ENCODE measurements at regions not wholly inside any gene's neighbourhood (a gene's known extent, or its start where the extent isn't known, plus 50 kb on each side); places are given as distances from the start of the nearest gene placed in this dataset.

DNA sequence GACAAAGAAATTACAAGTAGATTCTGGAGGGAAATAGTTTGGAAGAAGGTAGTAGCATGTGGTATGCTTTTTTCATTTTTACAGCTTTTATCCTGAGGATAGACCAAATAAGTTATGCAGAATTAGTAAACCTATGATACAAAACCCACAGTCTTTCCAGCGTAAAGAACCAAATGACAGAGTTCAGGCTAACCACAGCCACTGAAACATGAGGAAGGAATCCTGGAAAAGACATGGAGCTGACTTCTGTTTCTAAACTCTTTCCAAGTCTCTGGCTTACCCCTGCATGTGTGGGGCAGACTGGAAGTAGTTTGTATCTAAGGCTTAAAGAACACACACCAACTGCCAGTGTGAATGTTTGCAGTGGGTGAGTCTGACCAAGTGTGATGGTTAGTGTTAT lies 258.4 kb upstream of the TENM4 start:
- Histone ChIP-seq H3K27ac (ENCODE audit: low read length) (no peak overlapping the region), H3K9me3 (ENCODE audit: control insufficient read depth, insufficient read depth, low read depth, low read length) (no peaks in the 10 kb centered on the region), H3K36me3 (ENCODE audit: control insufficient read depth, insufficient read depth, low read length) (no peaks in the 10 kb centered on the region), H3K4me3 (ENCODE audit: low read depth in 2 of 2, low read length in 2 of 2) (no peak overlapping the region), H3K27me3 (ENCODE audit: control insufficient read depth, insufficient read depth, low read length) (no peaks in the 10 kb centered on the region), H3K4me1 (ENCODE audit: control insufficient read depth, insufficient read depth, low read length) (no peaks in the 10 kb centered on the region)
- CTCF ChIA-PET: no interaction called here
- POLR2A ChIA-PET: no interaction called here
- no peak for ATAC-seq
- DNase-seq (ENCODE audit: low read depth, low spot score): no peak
- in situ Hi-C loops (cut with HindIII; ENCODE audit: low pct_unique_long_range_greater_than_20kb, low sequenced_read_pairs): no loop called here
- BruUV-seq (replicated peaks): no TSS peak
- TF ChIP-seq, protein P1, sequence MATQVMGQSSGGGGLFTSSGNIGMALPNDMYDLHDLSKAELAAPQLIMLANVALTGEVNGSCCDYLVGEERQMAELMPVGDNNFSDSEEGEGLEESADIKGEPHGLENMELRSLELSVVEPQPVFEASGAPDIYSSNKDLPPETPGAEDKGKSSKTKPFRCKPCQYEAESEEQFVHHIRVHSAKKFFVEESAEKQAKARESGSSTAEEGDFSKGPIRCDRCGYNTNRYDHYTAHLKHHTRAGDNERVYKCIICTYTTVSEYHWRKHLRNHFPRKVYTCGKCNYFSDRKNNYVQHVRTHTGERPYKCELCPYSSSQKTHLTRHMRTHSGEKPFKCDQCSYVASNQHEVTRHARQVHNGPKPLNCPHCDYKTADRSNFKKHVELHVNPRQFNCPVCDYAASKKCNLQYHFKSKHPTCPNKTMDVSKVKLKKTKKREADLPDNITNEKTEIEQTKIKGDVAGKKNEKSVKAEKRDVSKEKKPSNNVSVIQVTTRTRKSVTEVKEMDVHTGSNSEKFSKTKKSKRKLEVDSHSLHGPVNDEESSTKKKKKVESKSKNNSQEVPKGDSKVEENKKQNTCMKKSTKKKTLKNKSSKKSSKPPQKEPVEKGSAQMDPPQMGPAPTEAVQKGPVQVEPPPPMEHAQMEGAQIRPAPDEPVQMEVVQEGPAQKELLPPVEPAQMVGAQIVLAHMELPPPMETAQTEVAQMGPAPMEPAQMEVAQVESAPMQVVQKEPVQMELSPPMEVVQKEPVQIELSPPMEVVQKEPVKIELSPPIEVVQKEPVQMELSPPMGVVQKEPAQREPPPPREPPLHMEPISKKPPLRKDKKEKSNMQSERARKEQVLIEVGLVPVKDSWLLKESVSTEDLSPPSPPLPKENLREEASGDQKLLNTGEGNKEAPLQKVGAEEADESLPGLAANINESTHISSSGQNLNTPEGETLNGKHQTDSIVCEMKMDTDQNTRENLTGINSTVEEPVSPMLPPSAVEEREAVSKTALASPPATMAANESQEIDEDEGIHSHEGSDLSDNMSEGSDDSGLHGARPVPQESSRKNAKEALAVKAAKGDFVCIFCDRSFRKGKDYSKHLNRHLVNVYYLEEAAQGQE (IDR thresholded peaks at IDR 0.05; ENCODE audit: insufficient read depth in 1 of 2, low read depth in 2 of 2, low read length in 1 of 2): no peak
- TF ChIP-seq, protein P2, sequence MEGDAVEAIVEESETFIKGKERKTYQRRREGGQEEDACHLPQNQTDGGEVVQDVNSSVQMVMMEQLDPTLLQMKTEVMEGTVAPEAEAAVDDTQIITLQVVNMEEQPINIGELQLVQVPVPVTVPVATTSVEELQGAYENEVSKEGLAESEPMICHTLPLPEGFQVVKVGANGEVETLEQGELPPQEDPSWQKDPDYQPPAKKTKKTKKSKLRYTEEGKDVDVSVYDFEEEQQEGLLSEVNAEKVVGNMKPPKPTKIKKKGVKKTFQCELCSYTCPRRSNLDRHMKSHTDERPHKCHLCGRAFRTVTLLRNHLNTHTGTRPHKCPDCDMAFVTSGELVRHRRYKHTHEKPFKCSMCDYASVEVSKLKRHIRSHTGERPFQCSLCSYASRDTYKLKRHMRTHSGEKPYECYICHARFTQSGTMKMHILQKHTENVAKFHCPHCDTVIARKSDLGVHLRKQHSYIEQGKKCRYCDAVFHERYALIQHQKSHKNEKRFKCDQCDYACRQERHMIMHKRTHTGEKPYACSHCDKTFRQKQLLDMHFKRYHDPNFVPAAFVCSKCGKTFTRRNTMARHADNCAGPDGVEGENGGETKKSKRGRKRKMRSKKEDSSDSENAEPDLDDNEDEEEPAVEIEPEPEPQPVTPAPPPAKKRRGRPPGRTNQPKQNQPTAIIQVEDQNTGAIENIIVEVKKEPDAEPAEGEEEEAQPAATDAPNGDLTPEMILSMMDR (IDR thresholded peaks at IDR 0.05): no peak
- no peak for TF ChIP-seq SIN3A (IDR thresholded peaks at IDR 0.05; ENCODE audit: borderline replicate concordance, insufficient read depth, low read depth, low read length)
- intact Hi-C loops (cut with micrococcal nuclease; ENCODE audit: unreplicated experiment): no loop called here

DNA sequence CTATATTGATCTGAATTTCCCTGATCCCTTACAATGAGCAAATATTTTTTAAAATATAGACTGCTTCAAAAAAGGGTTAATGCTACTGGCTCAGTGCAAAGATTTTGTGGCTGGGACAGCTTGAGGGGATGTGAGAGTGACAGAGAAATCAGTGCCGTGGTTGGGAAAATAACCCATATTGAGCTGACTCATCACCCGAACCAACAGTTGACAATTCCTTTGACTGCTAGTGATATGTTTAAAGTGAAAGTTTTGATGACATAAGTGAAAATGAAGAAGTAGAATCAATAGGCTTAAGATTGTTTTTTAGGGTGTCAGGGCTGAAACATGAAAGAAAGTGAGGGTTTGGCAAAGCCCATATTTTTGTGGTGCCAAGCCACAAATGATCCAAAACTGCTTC lies 257.1 kb upstream of the TENM4 start:
- Histone ChIP-seq H3K36me3 (ENCODE audit: control insufficient read depth, insufficient read depth, low read length) (no peaks in the 10 kb centered on the region), H3K27ac (ENCODE audit: low read length) (no peak overlapping the region), H3K9me3 (ENCODE audit: control insufficient read depth, insufficient read depth, low read depth, low read length) (no peaks in the 10 kb centered on the region), H3K4me1 (ENCODE audit: control insufficient read depth, insufficient read depth, low read length) (no peaks in the 10 kb centered on the region), H3K4me3 (ENCODE audit: low read depth in 2 of 2, low read length in 2 of 2) (no peak overlapping the region), H3K27me3 (ENCODE audit: control insufficient read depth, insufficient read depth, low read length) (no peaks in the 10 kb centered on the region)
- no TSS peak for BruUV-seq (replicated peaks)
- DNase-seq (ENCODE audit: low read depth, low spot score) (no peak), ATAC-seq (no peak)
- in situ Hi-C loops (cut with HindIII; ENCODE audit: low pct_unique_long_range_greater_than_20kb, low sequenced_read_pairs) (no loop called here), intact Hi-C loops (cut with micrococcal nuclease; ENCODE audit: unreplicated experiment) (no loop called here)
- CTCF ChIA-PET: no interaction called here
- POLR2A ChIA-PET: no interaction called here
- no peak for TF ChIP-seq SIN3A (IDR thresholded peaks at IDR 0.05; ENCODE audit: borderline replicate concordance, insufficient read depth, low read depth, low read length)

DNA sequence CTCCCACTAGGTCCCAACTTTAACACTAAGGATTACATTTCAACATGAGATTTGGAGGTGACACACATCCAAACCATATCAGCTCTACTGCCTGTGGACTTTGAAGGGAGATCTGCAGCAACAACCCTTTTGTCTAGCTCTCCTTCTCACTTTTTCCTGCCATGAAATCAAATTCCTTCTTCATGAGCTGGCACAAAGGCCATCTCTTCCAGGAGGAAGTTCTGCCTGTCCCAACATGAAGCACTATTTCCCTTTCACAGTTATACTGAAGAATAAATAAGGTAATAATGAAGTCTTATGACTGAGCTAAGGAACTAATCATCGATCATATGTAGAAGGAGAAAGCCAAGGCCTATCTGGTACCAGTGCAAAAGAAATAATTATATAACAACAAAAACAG lies 253.5 kb upstream of the TENM4 start:
- intact Hi-C loops (cut with micrococcal nuclease; ENCODE audit: unreplicated experiment): no loop called here
- Histone ChIP-seq H3K4me3 (ENCODE audit: low read depth in 2 of 2, low read length in 2 of 2) (no peak overlapping the region), H3K9me3 (ENCODE audit: control insufficient read depth, insufficient read depth, low read depth, low read length) (no peaks in the 10 kb centered on the region), H3K27me3 (ENCODE audit: control insufficient read depth, insufficient read depth, low read length) (no peaks in the 10 kb centered on the region), H3K27ac (ENCODE audit: low read length) (no peak overlapping the region), H3K36me3 (ENCODE audit: control insufficient read depth, insufficient read depth, low read length) (no peaks in the 10 kb centered on the region), H3K4me1 (ENCODE audit: control insufficient read depth, insufficient read depth, low read length) (no peaks in the 10 kb centered on the region)
- BruUV-seq (replicated peaks): no TSS peak
- ChIA-PET CTCF (no interaction called here), POLR2A (no interaction called here)
- TF ChIP-seq SIN3A (IDR thresholded peaks at IDR 0.05; ENCODE audit: borderline replicate concordance, insufficient read depth, low read depth, low read length): no peak
- TF ChIP-seq POLR2AphosphoS5 (IDR thresholded peaks at IDR 0.05; ENCODE audit: low read depth, low read length): no peak
- TF ChIP-seq, protein P1 (IDR thresholded peaks at IDR 0.05; ENCODE audit: insufficient read depth in 1 of 2, low read depth in 2 of 2, low read length in 1 of 2): no peak
- TF ChIP-seq TCF7L2 (IDR thresholded peaks at IDR 0.05; ENCODE audit: low read depth, low read length): no peak
- TF ChIP-seq, protein P2 (IDR thresholded peaks at IDR 0.05): no peak
- in situ Hi-C loops (cut with HindIII; ENCODE audit: low pct_unique_long_range_greater_than_20kb, low sequenced_read_pairs): no loop called here
- no peak for DNase-seq (ENCODE audit: low read depth, low spot score)
- no peak for ATAC-seq

All from Panc1 (cell line).